Mesenchymal stem cell (in vitro differentiated cells and primary cell): ENCODE measurements at regions not wholly inside any gene's neighbourhood (a gene's known extent, or its start where the extent isn't known, plus 50 kb on each side); places are given as distances from the start of the nearest gene placed in this dataset.

Source experiments
- DNase-seq: peaks from one replicate; pipeline ENCODE4 v3.0.0-alpha.2; 2013
- H2AFZ ChIP-seq: one replicate; pipeline ENCODE4 v1.6.1; 2013; ENCODE audit warnings: low read depth, mild to moderate bottlenecking, control low read depth, inconsistent platforms, low read length, moderate library complexity
- H2AK5ac ChIP-seq: 2 replicates; pipeline ENCODE4 v1.6.1; 2013; ENCODE audit warnings: low read length, moderate library complexity, mild to moderate bottlenecking, inconsistent platforms; ENCODE audit not compliant: severe bottlenecking
- H2BK120ac ChIP-seq: one replicate; pipeline ENCODE4 v1.6.1; 2013; ENCODE audit warnings: low read depth, mild to moderate bottlenecking, inconsistent platforms, low read length, moderate library complexity
- H2BK12ac ChIP-seq, 2 experiments: one replicate each; pipeline ENCODE4 v1.6.1; 2013; ENCODE audit warnings: inconsistent platforms in 2 of 2, low read length in 2 of 2, mild to moderate bottlenecking in 2 of 2, moderate library complexity in 2 of 2, control low read depth in 1 of 2
- H2BK15ac ChIP-seq: one replicate; pipeline ENCODE4 v1.6.1; 2013; ENCODE audit warnings: mild to moderate bottlenecking, low read depth, inconsistent platforms; ENCODE audit not compliant: poor library complexity, severe bottlenecking
- H2BK5ac ChIP-seq: 2 replicates; pipeline ENCODE4 v1.6.1; 2013; ENCODE audit warnings: low read depth, mild to moderate bottlenecking, low read length, control low read depth, inconsistent platforms; ENCODE audit not compliant: poor library complexity, severe bottlenecking
- H3K14ac ChIP-seq, 2 experiments: one replicate each; pipeline ENCODE4 v1.6.1; 2013; ENCODE audit warnings: inconsistent platforms in 2 of 2, low read length in 2 of 2, control low read depth in 1 of 2, mild to moderate bottlenecking in 1 of 2, moderate library complexity in 1 of 2
- H3K18ac ChIP-seq, 2 experiments: one replicate each; pipeline ENCODE4 v1.6.1; 2013; ENCODE audit warnings: inconsistent platforms in 2 of 2, low read length in 2 of 2, control low read depth in 1 of 2, low read depth in 1 of 2, mild to moderate bottlenecking in 1 of 2
- H3K23ac ChIP-seq, 2 experiments: one replicate each; pipeline ENCODE4 v1.6.1; 2013; ENCODE audit warnings: inconsistent platforms in 2 of 2, low read length in 2 of 2, mild to moderate bottlenecking in 2 of 2, moderate library complexity in 2 of 2, control low read depth in 1 of 2
- H3K27ac ChIP-seq: 2 replicates; pipeline ENCODE4 v1.5.1; 2013; ENCODE audit warnings: mild to moderate bottlenecking, moderate library complexity, low read length, control low read depth, inconsistent platforms; ENCODE audit not compliant: poor library complexity, severe bottlenecking
- H3K27me3 ChIP-seq, 2 experiments: 2 replicates each; pipeline versions ENCODE4 v1.6.1 to v1.7.0; 2013; ENCODE audit warnings: low read length in 2 of 2, mild to moderate bottlenecking in 2 of 2, moderate library complexity in 2 of 2, control low read depth in 1 of 2, inconsistent platforms in 1 of 2; ENCODE audit not compliant: control insufficient read depth in 1 of 2, insufficient read depth in 1 of 2
- H3K36me3 ChIP-seq, 2 experiments: 2 replicates each; pipeline versions ENCODE4 v1.6.1 to v1.7.0; 2013; ENCODE audit warnings: low read length in 2 of 2, control low read depth in 1 of 2, inconsistent platforms in 1 of 2, low read depth in 1 of 2, mild to moderate bottlenecking in 1 of 2; ENCODE audit not compliant: insufficient read depth in 2 of 2, control insufficient read depth in 1 of 2
- H3K4ac ChIP-seq, 2 experiments: one replicate each; pipeline ENCODE4 v1.6.1; 2013; ENCODE audit warnings: inconsistent platforms in 2 of 2, low read length in 2 of 2, mild to moderate bottlenecking in 2 of 2, moderate library complexity in 2 of 2, control low read depth in 1 of 2, low read depth in 1 of 2
- H3K4me1 ChIP-seq: 2 replicates; pipeline ENCODE4 v1.6.1; 2013; ENCODE audit warnings: low read depth, low read length, control low read depth; ENCODE audit not compliant: control insufficient read depth, insufficient read depth
- H3K4me2 ChIP-seq: 2 replicates; pipeline ENCODE4 v1.6.1; 2013; ENCODE audit warnings: low read length, mild to moderate bottlenecking, inconsistent platforms; ENCODE audit not compliant: poor library complexity, severe bottlenecking
- H3K4me3 ChIP-seq, 2 experiments: 2 replicates each; pipeline versions ENCODE4 v1.5.1 to v1.7.0; 2013; ENCODE audit warnings: low read length in 2 of 2, mild to moderate bottlenecking in 2 of 2, control low read depth in 1 of 2, low read depth in 1 of 2; ENCODE audit not compliant: insufficient read depth in 1 of 2
- H3K79me1 ChIP-seq: replicated peaks from 2 replicates; pipeline ENCODE4 v1.6.1; 2013; ENCODE audit warnings: mild to moderate bottlenecking, control low read depth, low read length, inconsistent platforms; ENCODE audit not compliant: poor library complexity, severe bottlenecking
- H3K9ac ChIP-seq: 2 replicates; pipeline ENCODE4 v1.7.0; 2013; ENCODE audit warnings: mild to moderate bottlenecking, low read length, moderate library complexity
- H3K9me3 ChIP-seq: 2 replicates; pipeline ENCODE4 v1.7.0; 2013; ENCODE audit warnings: mild to moderate bottlenecking, low read length; ENCODE audit not compliant: control insufficient read depth
- H4K8ac ChIP-seq: one replicate; pipeline ENCODE4 v1.6.1; 2013; ENCODE audit warnings: inconsistent platforms, mild to moderate bottlenecking, low read length, moderate library complexity
- H4K91ac ChIP-seq: one replicate; pipeline ENCODE4 v1.6.1; 2013; ENCODE audit warnings: mild to moderate bottlenecking, low read length, inconsistent platforms
- WGBS: methylation state at CpG from one replicate; pipeline ENCODE4 v1.1.7; 2013; ENCODE audit warnings: mixed read lengths; 5-methylcytosine and 5-hydroxymethylcytosine counted together

- H3K27me3 ChIP-seq = no peaks in the 10 kb centered on the region
- no peak overlapping the region for H4K8ac ChIP-seq
- H2BK12ac ChIP-seq = no peak overlapping the region
- no peak overlapping the region for H3K4ac ChIP-seq
- no peak overlapping the region for H3K4me3 ChIP-seq
- no peak overlapping the region for H3K23ac ChIP-seq
- no peaks in the 10 kb centered on the region for H3K9me3 ChIP-seq
- H2AFZ ChIP-seq = no peak overlapping the region
- no peaks in the 10 kb centered on the region for H3K79me1 ChIP-seq
- no peak overlapping the region for H3K27ac ChIP-seq
- peak overlapping the region; percentile 35 for H3K9ac ChIP-seq
- H3K18ac ChIP-seq = no peak overlapping the region
- peaks cover 6% of the 10 kb centered on the region for H3K4me1 ChIP-seq
- no peaks in the 10 kb centered on the region for H3K36me3 ChIP-seq
- no peak overlapping the region for H2BK120ac ChIP-seq
- H3K14ac ChIP-seq = no peak overlapping the region
- DNase-seq = no peak
- H2AK5ac ChIP-seq = no peak overlapping the region
- H2BK15ac ChIP-seq = no peak overlapping the region
- no peak overlapping the region for H2BK5ac ChIP-seq
- 45% methylated on average over 6 of the region's 23 CpGs for WGBS
- H3K4me2 ChIP-seq = no peak overlapping the region
- H4K91ac ChIP-seq = no peak overlapping the region
Observed at GRCh38 chr6:26299286-26300042, 65.5 kb upstream of the BTN3A2 start.

GRCh38 chr6:26300043-26300331 lies 65.0 kb upstream of the BTN3A2 start:
- Histone ChIP-seq H3K27me3 (no peaks in the 10 kb centered on the region), H2BK5ac (no peak overlapping the region), H4K8ac (no peak overlapping the region), H3K4me3 (no peak overlapping the region), H3K27ac (no peak overlapping the region), H2AFZ (no peak overlapping the region), H3K23ac (no peak overlapping the region), H3K4ac (no peak overlapping the region), H3K4me2 (no peak overlapping the region), H3K79me1 (no peaks in the 10 kb centered on the region), H3K4me1 (peaks cover 6% of the 10 kb centered on the region), H3K18ac (no peak overlapping the region), H2BK12ac (no peak overlapping the region), H3K9me3 (no peaks in the 10 kb centered on the region), H4K91ac (no peak overlapping the region), H2AK5ac (no peak overlapping the region), H3K36me3 (no peaks in the 10 kb centered on the region), H2BK120ac (no peak overlapping the region), H3K9ac (peak overlapping the region; percentile 35), H3K14ac (no peak overlapping the region), H2BK15ac (no peak overlapping the region)
- 96% methylated on average over 1 of the region's 3 CpGs for WGBS
- DNase-seq = no peak

GRCh38 chr6:26300359-26300758 lies 64.6 kb upstream of the BTN3A2 start:
- Histone ChIP-seq H3K4me2 (no peak overlapping the region), H3K27ac (no peak overlapping the region), H2BK12ac (no peak overlapping the region), H4K8ac (no peak overlapping the region), H3K14ac (no peak overlapping the region), H3K79me1 (no peaks in the 10 kb centered on the region), H3K4ac (no peak overlapping the region), H3K9ac (peak overlapping the region; percentile 35), H3K18ac (no peak overlapping the region), H3K36me3 (no peaks in the 10 kb centered on the region), H3K9me3 (no peaks in the 10 kb centered on the region), H3K23ac (no peak overlapping the region), H2AFZ (no peak overlapping the region), H3K4me1 (peaks cover 6% of the 10 kb centered on the region), H3K27me3 (no peaks in the 10 kb centered on the region), H2AK5ac (no peak overlapping the region), H3K4me3 (no peak overlapping the region), H4K91ac (no peak overlapping the region), H2BK5ac (no peak overlapping the region), H2BK15ac (no peak overlapping the region), H2BK120ac (no peak overlapping the region)
- DNase-seq = no peak

- no peak overlapping the region for H2AFZ ChIP-seq
- peak overlapping the region; percentile 19 for H3K9ac ChIP-seq
- peaks cover 4% of the 10 kb centered on the region for H3K4me1 ChIP-seq
- no peaks in the 10 kb centered on the region for H3K79me1 ChIP-seq
- no peak overlapping the region for H4K8ac ChIP-seq
- H2BK15ac ChIP-seq = no peak overlapping the region
- no peak overlapping the region for H3K4me2 ChIP-seq
- H3K23ac ChIP-seq = no peak overlapping the region
- no peak overlapping the region for H3K18ac ChIP-seq
- H2BK12ac ChIP-seq = no peak overlapping the region
- no peaks in the 10 kb centered on the region for H3K36me3 ChIP-seq
- H3K4ac ChIP-seq = no peak overlapping the region
- H3K27ac ChIP-seq = no peak overlapping the region
- H3K14ac ChIP-seq = no peak overlapping the region
- no peak overlapping the region for H2BK5ac ChIP-seq
- no peak overlapping the region for H2BK120ac ChIP-seq
- no peaks in the 10 kb centered on the region for H3K9me3 ChIP-seq
- H2AK5ac ChIP-seq = no peak overlapping the region
- no peaks in the 10 kb centered on the region for H3K27me3 ChIP-seq
- no peak for DNase-seq
- no peak overlapping the region for H3K4me3 ChIP-seq
- no peak overlapping the region for H4K91ac ChIP-seq
Observed at GRCh38 chr6:26300828-26301227, 64.2 kb upstream of the BTN3A2 start.
